ENCODE measurements at regions not wholly inside any gene's neighbourhood (a gene's known extent, or its start where the extent isn't known, plus 50 kb on each side); places are given as distances from the start of the nearest gene placed in this dataset.

DNA sequence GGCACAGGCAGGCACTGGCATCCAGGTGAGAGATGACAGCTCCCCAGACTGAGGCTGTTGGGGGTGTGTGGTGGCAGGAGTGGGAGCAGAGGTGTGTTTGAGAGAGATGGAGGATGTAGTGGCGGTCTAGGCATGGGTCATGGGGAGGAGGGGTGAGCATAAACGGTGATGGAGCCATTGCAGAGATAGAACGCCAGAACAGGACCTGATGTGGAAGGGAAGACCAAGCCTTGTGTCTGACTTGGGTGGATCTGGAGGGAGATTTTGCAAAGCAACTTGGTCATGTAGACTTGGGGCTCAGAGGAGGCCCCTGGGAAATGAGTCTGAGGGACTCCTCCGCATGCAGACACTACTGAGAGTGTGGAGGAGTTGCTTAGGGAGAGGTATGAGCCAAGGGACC lies 50.0 kb upstream of the CLDN5 start:
- TF ChIP-seq, protein P1, sequence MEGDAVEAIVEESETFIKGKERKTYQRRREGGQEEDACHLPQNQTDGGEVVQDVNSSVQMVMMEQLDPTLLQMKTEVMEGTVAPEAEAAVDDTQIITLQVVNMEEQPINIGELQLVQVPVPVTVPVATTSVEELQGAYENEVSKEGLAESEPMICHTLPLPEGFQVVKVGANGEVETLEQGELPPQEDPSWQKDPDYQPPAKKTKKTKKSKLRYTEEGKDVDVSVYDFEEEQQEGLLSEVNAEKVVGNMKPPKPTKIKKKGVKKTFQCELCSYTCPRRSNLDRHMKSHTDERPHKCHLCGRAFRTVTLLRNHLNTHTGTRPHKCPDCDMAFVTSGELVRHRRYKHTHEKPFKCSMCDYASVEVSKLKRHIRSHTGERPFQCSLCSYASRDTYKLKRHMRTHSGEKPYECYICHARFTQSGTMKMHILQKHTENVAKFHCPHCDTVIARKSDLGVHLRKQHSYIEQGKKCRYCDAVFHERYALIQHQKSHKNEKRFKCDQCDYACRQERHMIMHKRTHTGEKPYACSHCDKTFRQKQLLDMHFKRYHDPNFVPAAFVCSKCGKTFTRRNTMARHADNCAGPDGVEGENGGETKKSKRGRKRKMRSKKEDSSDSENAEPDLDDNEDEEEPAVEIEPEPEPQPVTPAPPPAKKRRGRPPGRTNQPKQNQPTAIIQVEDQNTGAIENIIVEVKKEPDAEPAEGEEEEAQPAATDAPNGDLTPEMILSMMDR (IDR thresholded peaks at IDR 0.05), result no peak
- Mint-ChIP-seq H3K27ac (no peak overlapping the region), H3K36me3 (ENCODE audit: low read depth) (no peaks in the 10 kb centered on the region)

DNA sequence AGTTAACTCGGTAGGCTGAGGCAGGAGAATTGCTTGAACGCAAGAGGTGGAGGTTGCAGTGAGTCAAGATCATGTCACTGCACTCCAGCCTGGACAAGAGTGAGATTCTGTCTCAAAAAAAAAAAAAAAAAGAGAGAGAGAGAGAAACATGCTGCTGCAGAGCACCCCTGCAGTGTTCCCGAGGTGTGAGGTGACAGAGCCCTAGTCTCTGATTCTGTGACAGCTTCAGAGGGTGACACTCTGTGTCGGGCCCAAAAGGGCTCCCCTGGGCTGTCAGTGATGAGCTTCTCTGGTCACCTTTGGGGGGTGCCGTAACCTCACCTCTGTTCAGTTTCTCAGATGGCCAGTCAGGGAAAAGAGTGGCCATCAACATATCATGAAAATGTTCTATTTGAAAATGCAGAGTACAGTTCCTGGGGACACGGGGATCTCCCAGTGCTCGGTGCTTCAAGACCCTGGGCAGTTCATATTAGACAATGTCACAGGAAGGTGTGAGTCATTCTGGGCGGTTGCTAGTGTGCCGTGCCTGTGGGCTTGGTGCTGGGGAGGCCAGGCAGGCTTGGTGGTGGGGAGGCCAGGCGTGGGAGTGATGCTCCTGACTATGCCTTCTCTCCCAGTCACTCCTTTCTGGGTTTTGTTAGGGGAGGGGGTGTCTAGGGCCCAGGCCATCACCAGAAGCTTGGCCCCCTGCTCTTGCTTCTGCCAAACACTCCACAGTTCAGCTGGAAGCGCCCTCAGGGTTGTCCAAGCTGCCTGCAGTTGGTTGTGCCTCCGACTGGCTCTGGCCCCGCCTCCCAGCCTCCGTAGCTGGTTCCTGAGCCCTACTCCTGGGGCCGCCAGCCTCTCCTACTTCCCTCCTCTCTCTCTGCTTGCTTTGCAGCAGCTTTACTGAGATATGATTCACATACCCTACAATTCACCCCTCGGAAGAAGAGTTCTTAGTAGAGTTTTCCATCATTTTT lies 52.5 kb upstream of the CLDN5 start:
- H3K4me3 Mint-ChIP-seq, result no peak overlapping the region

More for the DNA sequence above, 50.0 kb upstream of the CLDN5 start:
- H3K9me3 Mint-ChIP-seq, result no peaks in the 10 kb centered on the region
- no peak overlapping the region for H3K4me3 Mint-ChIP-seq
- H3K27me3 Mint-ChIP-seq (ENCODE audit: low read depth, poor library complexity), result peaks cover 8% of the 10 kb centered on the region
- peaks cover 16% of the 10 kb centered on the region for H3K4me1 Mint-ChIP-seq
- no peak for DNase-seq

DNA sequence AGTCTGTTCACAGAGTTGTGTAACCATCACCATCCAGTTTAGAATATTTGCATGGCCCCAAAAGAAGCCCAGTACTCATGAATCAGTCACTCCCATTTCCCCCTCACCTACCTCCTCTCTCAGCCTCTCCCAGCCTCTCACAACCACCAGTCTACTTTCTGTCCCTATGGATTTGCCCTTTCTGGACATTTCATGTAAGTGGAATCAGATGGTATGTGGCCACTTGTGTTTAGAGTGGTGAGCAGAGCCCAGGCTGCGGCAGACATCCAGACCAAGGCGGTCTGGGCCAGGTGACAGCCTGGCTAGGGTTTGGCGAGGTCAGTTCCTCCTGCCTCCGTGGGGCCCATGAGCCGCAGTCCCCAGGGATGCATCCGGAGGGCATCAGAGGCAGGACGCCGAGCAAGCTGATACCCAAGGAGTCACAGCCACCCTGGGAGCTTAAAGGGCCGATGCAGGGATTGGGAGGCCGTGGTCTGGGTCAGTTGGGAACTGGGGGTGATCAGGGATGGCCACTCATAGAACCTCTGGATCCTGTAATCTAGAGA lies 53.3 kb upstream of the CLDN5 start:
- H3K36me3 Mint-ChIP-seq (ENCODE audit: low read depth), result no peaks in the 10 kb centered on the region
- H3K9me3 Mint-ChIP-seq, result no peaks in the 10 kb centered on the region
- no peak for DNase-seq
- no peak overlapping the region for H3K27ac Mint-ChIP-seq
- peaks cover 16% of the 10 kb centered on the region for H3K4me1 Mint-ChIP-seq
- peaks cover 11% of the 10 kb centered on the region for H3K27me3 Mint-ChIP-seq (ENCODE audit: low read depth, poor library complexity)
- TF ChIP-seq, protein P1 (IDR thresholded peaks at IDR 0.05), result no peak
- H3K4me3 Mint-ChIP-seq, result no peak overlapping the region

More for the DNA sequence above, 52.5 kb upstream of the CLDN5 start:
- TF ChIP-seq, protein P1 (IDR thresholded peaks at IDR 0.05), result no peak
- peaks cover 8% of the 10 kb centered on the region for H3K27me3 Mint-ChIP-seq (ENCODE audit: low read depth, poor library complexity)
- peak; percentile 28 for DNase-seq
- H3K36me3 Mint-ChIP-seq (ENCODE audit: low read depth), result no peaks in the 10 kb centered on the region
- no peak overlapping the region for H3K27ac Mint-ChIP-seq
- H3K9me3 Mint-ChIP-seq, result no peaks in the 10 kb centered on the region
- peaks cover 16% of the 10 kb centered on the region for H3K4me1 Mint-ChIP-seq

DNA sequence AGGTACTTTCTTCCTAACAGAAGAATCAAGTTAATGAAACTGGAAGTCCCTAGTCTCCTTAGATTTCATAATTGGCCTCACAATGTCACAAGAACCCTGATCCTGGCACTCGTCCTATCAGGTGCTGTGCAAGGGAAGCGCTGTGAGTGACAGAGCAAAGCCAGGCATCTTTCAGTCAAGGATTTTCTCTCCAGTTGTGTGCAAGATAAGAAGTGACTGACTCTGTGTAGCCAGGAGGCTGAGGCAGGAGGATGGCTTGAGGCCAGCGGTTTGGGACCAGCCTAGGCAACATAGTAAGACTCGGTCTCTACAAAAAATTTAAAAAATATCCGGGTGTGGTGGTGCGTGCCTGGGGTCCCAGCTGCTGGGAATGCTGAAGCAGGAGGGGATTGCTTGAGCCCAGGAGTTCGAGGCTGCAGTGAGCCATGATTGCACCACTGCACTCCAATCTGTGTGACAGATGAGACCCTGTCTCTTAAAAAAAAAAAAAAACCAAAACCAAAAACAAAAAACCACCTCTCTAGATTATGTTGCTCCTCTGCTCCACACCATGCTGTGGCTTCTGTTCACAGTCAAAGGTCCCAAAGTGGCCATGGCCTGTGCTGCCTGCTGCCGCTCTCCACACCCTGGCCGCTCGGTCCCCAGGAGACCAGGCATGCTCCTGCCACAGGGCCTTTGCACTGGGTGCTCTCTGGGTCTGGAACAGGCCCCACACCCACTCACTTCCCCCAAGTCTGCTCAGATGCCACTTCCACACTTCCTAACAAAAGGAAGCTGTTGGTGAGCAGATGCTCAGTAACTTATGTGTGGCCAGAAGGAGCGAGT lies 54.2 kb upstream of the CLDN5 start:
- no peak overlapping the region for H3K4me3 Mint-ChIP-seq
- H3K36me3 Mint-ChIP-seq (ENCODE audit: low read depth), result no peaks in the 10 kb centered on the region
- H3K27me3 Mint-ChIP-seq (ENCODE audit: low read depth, poor library complexity), result peaks cover 11% of the 10 kb centered on the region
- peaks cover 16% of the 10 kb centered on the region for H3K4me1 Mint-ChIP-seq
- H3K9me3 Mint-ChIP-seq, result no peaks in the 10 kb centered on the region
- no peak for DNase-seq
- no peak overlapping the region for H3K27ac Mint-ChIP-seq
- TF ChIP-seq, protein P1 (IDR thresholded peaks at IDR 0.05), result no peak

DNA sequence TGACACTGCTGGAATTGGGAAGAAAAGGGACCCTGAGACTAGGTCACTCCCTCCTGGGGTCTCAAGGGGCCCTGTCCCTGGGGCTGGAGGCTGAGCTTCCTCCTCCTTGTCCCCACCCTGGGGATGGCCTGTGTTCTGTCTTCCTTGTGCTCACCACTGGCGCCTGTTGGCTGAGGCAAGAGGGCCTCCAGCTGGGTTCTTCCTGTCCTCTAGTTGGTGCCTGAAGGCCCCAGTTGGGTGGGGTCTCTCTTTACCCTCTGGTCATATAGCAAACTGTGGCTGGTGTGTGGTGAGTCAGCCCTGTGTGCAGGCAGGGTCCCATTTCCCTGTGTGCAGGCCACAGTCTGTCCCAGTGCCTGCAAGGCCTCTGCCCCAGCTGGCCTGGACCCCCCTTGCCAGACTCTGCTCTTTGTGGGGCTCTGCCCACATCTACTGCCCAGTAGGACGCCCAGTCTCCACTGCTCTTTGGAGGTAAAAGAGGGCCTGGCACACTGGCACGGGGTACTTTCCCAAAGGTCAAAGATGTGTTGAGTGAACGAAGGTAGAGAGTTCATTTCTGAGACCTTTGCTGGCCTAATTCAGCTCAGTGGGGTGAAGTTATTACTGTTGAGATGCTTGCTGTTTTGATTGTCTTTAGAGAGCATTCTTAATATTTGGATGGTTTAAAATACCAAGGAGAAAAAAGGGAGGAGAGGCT lies 55.1 kb upstream of the CLDN5 start:
- TF ChIP-seq, protein P1 (IDR thresholded peaks at IDR 0.05), result no peak
- no peaks in the 10 kb centered on the region for H3K9me3 Mint-ChIP-seq
- H3K27me3 Mint-ChIP-seq (ENCODE audit: low read depth, poor library complexity), result peaks cover 11% of the 10 kb centered on the region
- peaks cover 16% of the 10 kb centered on the region for H3K4me1 Mint-ChIP-seq
- DNase-seq, result no peak
- no peaks in the 10 kb centered on the region for H3K36me3 Mint-ChIP-seq (ENCODE audit: low read depth)
- no peak overlapping the region for H3K4me3 Mint-ChIP-seq
- H3K27ac Mint-ChIP-seq, result no peak overlapping the region

All from nephron progenitor cell (in vitro differentiated cells).